GM21529 (cell line): ENCODE measurements at regions not wholly inside any gene's neighbourhood (a gene's known extent, or its start where the extent isn't known, plus 50 kb on each side); places are given as distances from the start of the nearest gene placed in this dataset.
A peak's percentile ranks its signal among the peaks of the same experiment; 100 is the strongest.
"Not testable (repeated sequence)": the region's sequence is repeated elsewhere in the genome, so short reads cannot be mapped to it uniquely, and the experiment has no call there.

Experiments used
- ATAC-seq: cut with Tn5 transposase; IDR thresholded peaks from one replicate; pipeline ENCODE4 v1.9.1; 2021; ENCODE audit not compliant: unreplicated experiment

DNA sequence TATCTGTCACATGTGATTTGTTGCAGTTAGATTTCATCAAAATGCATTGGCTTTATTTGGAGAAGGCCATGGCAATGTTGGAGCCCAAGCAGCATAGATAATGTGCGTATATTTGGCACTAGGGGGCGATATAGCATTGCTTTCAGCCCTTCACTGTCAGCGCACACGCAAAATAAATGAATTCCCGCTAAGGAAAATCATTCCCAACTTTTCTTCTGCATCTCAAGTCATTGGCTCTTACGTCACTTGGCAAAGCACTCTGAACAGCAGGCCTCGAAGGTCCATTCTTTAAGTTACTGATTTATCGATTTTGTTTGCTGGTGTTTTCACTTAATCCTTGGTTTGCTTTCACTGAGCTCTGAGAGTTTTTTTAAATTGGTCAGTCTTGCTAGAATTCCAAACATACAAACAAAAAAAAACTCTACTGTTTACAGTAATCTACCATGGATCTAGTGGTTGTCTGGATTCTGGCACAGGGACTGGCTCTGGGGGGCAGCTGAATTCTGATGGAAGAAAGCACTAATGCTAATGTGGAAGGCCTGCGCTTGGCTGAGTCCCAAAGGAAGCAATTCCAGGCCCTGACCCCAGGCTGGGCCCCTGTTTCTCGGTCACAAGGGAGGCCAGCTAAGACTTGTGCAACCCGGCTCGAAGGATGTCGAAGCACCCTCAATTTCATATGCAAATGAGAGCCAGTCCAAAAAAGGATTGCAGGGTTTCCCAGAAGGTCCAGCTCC is 97.7 kb upstream of the IPO5 start:
- ATAC-seq = peak; percentile 5

DNA sequence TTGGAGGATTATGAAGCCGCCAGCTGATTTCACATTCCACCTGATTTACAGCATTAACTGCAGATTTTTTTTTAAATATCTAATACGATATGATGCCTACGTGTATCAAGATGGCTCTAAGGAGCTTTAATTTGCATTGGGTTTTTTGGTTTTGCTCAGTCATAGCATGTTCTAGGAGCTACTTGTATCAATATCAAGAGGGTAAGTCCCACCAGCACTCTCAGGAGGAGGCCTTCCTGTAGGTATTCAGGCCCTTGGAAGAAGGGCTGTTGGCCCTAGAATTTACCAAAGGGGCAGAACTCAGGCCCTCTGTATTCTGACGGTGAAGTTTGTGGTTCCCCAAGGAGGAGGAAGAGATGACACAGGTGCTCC is 97.2 kb upstream of the IPO5 start:
- peak; percentile 39 for ATAC-seq

DNA sequence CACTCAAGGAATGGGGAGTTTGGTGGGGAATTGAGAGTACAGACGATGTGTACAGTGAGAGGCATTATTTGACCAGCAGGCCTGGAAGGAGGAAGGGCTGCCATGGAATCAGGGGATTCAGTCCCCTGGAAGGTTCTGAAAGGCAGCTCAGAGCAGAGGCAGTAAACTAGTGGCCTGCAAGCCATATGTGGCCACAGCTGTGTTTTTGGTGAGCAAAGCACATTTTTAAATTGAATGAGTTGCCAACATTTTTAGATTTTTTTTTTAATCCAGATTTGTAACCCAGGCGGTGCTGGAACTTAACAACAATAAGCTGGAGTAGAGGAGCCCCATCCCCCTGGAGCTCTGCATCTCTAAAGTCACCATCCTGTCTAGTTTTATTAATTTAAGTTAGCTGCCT is 95.3 kb upstream of the IPO5 start:
- ATAC-seq = no peak

DNA sequence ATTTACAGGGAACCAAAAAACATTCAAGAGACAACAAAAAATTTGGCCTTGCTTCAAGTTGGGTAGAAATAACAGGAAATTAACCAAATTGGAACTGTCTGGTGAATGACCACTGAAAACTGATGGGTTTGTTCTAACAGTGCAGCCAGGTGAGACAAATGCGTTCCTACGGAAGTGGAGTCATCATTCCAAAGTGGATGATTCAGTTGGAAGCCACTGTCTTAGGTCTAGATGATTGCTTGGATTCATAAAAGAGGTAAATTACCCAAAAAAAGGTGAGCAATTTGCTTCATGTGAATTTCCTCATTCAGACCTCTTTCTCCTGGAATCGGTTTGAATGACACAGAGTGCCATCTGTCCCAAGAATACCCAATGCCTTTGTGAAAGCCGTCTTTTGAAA is 87.1 kb upstream of the IPO5 start:
- no peak for ATAC-seq

DNA sequence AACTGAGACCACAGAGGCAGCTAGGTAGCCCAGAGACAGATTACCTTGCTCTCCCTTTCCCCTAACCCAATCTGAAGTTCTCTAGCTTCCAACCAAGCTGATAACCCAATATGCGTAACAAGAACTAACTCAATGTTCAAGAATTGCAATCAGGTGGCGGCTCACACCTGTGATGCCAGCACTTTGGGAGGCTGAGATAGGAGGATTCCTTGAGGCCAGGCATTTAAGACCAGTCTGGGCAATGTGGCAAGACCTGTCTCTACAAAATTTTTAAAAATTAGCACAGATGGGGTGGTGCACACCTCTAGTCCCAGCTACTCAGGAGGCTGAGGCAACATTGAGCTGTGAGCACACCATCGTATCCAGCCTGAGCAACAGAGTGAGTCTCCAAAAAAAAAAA is 86.7 kb upstream of the IPO5 start:
- ATAC-seq = no peak

DNA sequence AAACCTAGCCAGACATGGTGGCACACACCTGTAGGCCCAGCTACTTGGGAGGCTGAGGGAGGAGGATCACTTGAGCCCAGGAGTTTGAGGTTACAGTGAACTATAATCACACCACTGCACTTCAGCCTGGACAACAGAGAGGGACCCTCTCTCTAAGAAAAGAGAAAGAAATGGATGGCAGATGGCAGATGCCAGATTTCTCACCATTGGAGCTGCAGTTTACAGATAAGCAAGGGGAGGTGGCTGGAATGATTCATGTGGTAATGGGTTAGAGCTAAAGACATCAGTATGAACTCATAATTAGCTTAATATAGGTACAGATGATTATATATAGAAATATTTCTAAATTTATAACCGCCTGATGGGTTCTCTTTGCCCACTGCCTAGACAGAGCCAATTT is 80.1 kb upstream of the IPO5 start:
- ATAC-seq = no peak

DNA sequence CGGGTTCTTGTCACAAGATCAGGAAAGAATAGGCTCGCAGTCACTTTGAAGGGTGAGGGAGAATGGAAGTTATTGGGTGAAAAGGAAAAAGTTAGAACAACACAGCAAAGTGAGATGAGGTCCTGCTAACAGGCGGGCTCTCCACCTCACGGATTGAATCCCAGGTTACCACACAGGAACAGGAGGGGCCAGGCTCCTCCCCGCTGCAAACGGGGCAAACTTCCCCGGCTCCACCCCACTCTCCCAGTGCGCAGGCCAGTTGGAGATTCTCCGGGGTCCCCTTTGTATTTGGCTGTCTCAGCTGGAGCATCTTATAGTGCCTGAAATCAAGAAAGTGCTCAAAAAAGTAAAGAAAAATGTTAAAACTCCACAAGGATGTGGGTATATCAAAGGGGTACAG is 78.3 kb upstream of the IPO5 start:
- no peak for ATAC-seq

DNA sequence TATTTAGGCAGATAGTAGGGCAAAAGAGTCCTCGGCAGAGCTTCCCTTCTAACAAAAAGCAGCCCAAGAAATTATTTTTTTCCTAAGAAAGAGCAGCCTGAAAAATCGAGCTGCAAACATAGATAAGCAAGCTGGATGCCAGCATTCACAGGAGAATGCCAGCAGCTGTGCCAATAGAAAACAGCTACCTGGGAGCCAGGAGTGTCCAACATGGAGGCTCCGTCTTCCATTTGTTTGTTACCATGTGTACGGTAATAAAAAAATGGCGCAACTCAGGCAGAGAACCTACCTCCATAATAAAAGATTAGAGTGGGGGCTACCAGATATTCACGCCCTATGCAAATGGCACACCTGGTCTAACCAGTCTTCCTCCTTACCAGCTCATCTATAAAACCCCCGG is 77.6 kb upstream of the IPO5 start:
- ATAC-seq = no peak

DNA sequence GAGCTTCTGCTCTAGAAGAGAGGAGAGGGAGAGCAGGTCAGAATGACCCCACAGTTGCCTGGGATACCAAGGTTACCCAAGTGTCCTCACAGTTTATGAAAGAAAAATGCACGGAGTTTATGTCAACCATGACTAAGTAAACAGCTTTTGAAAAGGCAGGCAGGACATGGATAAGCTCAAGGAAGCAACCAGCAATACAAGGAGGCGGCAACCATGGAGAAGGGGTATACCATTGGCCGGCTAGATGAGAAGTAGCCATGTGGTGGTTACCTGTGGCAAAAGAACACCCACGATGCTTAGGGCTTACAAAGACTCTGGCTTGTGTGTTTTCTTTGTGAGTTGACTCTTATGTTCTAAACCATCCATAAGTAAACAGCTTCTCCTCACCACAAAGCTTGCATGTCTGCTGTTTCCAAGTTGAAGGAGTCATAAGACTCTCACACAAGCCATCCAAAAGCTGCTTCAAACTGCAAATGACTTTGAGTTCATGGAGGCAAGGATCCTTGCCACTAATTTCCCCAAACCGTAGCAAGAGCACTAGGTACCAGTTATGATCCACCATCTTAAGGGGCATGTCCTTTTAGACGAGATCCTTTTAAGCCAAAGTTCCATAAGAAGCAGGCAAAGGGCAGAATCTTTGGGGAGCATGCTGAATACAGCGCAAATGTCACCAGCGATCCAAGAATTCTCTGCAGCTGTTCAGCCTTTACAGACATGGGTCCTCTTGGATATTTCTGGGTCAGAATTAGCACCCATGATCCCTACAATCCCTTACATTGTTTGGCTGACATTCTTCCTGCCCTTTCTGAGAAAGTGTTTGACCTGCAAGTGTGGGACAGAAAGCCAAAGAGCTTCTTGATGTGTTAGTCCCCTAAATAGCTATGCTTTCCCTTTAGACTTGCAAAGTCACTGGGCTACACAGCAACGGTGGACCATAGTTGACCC is 74.8 kb upstream of the IPO5 start:
- no peak for ATAC-seq

DNA sequence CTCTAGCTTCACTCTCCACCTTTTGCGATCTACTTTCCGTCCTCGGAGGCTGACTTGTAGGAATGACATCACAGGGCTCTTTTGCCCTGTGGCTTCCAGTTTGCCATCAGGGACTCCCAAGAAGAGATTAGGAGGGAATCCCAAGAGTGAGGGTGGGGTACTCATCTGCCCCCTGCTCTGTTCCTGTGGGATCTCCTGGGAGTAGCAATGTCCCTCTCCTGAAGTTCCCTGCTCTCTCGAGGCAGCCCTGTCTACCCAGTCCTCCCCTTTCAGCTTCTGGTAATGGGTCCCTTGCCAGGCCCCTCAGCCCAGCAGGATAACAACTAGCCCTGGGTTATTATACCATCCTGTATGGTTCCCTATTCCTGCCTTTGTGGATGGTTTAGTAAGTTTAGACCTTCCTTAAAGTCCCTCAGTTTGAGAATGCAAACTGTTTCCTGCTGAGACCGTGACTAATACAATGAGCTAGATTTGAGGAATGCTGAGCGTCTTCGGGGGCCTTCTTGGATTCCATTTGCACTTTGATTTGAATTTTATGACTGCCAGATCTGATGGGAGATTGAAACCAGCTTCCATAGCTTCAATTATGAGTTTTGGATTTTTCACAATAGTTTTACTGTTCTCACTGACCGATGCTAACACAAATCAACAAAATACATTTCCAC is 73.7 kb upstream of the IPO5 start:
- no peak for ATAC-seq

DNA sequence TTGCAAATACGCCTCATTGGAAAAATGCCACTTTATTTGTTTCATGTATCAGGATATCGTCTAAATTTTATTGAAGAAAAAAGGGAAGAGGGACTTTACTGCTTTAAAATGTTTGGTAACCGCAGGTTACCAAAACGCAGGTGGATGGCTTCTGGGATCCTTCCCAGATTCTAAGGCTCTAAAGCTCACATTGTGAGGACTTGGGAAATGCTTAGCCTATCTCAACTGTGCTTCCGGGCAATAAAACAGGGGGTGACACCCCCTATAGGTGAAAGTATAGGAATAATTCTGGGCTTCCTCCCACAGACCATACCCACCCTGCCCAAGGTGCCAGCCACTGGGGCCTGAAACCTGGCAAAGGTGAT is 73.2 kb upstream of the IPO5 start:
- ATAC-seq = no peak

DNA sequence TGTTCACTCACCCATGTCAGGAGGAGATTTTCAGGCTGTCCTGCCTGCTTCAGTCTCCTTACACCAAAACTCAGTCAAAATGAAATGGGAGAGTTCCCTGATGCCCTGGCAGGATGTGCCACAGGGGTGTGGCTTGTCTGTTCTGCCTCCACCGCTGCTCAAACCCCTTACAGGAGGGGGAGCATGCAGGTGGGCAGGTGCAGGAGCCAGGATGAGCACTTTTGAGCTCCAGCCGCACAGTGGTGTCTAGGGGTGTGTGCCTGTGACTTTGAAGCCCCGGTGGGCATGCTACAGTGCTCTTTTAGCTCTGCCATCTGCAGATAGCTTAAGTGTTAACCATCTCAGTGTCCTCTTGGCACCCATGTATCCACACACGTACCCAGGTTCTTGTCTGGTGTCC is 71.9 kb upstream of the IPO5 start:
- ATAC-seq = no peak

DNA sequence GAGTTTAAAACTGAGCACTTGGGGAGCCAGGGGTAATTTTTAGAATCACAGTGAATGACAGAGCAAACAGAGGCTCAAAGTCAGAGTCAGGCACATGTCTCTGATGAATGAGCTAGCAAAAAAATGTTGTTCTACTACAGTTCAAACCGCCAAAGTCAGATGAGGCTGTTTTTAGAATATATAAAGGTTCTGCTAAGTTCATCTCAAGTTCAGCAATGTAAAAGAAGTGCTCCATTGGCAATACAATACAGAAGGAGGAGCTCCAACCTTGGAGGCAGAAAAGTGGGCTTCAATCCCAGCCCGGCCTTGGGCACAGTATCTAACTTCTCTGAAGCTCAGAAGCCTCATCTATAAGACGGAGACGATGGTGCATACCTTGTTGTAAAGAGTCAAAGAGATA is 70.1 kb upstream of the IPO5 start:
- no peak for ATAC-seq

DNA sequence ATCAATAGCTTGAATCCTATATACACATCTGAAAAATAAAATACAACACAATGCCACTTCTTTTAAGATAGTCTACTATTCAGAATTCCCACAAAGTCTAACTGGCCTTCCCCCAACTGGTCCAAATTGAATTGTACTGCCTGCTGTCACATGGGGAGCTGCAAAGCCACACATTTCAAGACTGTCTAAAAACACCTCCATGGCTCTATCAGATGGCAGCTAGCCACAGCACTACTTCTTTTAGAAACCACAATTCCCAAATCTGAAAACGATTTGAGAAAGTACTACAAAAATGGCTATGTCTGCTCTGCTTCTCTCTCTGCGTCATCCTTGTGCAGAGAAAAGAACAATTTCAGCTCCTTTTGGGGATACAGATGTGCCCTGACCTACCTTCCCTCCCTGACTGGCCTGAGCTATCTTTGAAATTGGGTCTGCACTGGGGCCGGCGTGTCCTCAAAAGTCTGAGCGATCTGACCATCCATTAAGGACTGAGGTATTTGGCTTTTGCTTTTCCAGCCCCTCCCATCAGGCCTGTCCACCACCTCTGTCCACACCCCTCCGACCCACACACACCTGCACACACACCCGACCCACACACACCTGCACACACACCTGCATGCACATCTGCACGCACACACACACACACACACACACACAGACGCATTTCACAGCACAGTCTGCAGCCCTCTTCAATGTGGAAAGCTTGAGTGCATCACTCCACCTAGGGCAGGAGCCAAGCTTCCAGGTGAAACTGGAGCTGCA is 68.6 kb upstream of the IPO5 start:
- ATAC-seq = no peak

DNA sequence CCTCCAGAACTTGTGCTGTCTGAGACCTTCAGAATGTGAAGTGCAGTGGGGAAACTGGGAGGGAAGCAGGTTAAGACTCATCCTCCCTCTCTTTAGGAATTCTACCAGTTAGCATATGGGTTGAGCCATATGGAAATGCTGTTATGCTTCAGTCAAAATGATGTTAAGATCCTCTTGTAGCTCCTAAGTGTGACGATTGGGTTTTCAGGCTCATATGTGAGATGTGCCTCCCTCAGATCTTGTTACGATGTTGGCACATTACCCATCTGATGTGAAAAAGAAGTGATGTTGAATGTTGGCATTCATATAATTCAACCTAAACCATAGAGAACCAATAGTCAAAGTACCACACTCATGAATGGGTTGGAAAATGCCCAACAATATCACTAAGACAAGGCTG is 67.8 kb upstream of the IPO5 start:
- ATAC-seq = no peak

DNA sequence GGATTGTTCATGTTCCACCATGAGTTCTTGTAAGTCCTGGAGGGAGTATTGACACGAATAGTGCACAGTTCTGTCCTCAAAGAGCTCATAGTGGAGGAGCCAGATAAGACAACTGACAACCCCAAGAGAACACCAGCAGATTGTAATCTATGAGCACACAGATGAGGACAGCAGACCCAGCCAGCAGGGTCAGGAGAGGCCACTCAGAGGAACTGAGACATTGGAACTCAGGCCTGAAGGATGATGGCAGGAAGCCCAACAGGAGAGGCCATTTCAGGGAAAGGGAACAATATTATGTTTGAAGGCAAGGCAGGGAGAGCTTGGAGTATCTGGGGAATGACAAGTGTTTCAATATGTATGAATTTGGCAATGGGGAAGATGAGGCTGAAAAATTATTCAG is 63.7 kb upstream of the IPO5 start:
- ATAC-seq = no peak

DNA sequence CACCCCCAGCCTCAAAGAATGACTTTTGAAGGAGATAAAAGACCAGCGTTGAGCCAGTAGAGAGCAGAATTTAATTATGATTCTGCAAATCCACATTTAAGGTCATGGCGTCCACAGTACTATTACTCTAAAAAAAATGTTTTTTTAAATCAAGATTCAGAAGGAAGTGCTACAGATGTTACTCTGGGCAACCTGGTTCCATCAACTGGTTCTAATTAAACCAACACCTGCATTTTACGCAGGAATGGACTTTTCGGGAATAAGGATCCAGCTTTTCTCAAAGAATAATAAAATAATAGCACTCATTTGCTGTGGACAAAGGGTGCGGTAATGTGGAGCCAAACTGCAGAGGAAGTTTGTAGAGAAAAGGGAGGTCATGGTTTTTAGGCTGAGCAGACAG is 62.9 kb upstream of the IPO5 start:
- ATAC-seq = no peak

DNA sequence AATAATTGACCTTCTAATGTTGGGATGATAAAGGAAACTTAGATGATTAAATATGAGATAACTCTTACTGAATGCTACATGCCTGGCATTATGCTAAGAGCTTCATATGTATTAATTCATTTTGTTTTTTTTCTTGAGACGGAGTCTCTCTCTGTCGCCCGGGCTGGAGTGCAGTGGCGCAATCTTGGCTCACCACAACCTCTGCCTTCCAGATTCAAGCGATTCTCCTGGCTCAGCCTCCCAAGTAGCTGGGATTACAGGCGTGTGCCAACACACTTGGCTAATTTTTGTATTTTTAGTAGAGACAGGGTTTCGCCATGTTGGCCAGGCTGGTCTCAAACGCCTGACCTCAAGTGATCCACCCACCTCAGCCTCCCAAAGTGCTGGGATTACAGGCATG is 61.5 kb upstream of the IPO5 start:
- ATAC-seq = not testable (repeated sequence)

DNA sequence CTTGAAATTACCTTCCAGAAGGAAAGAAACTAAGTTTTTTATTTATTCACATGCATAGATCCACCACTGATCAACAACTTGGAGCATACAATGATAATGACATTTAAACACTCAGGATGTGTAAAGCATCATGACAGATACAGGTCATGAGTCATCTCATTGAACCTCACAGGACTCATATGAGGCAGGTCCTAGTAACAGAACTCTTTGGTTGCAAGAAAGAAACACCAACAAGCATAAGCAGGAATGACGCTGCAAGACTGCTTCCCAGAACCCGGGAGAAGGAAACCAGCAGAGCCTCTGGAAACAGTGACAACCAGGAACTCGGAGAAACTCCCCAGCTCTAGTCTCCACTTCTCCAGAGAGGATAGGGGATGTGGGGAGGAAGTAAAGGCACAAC is 60.8 kb upstream of the IPO5 start:
- ATAC-seq = no peak

DNA sequence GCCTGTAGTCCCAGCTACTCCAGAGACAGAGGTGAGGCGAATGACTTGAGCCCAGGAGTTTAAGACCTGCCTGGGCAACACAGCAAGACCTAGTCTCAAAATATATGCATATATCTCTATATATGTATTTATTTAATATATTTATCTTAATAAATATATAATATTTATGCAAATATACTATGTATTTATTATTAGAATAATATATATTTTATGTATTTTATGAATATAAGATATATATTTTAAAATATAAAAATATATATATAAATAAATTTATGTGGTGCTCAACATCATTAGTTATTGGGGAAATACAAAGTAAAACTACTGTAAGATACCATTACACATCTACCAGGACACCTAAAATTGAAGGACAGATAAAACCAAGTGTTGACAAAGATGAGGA is 58.1 kb upstream of the IPO5 start:
- no peak for ATAC-seq

DNA sequence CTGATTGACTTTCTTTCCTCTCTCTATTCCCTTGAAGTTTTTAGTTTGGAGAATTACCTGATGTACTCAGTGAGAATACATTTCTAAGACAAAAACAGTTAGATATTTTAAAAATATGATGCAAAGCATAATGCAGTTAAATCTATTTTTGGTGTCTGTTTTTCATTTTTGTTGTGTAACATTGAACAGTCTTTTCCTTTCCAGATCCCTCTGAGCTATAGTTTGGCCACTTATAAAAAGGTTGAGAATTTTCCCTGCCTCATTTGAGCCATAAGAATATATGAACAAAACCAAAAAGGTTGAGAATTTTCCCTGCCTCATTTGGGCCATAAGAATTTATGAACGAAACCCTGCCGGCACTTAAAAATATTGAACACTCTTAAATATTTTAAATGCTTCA is 57.0 kb upstream of the IPO5 start:
- ATAC-seq = no peak
